ENCODE measurements at regions not wholly inside any gene's neighbourhood (a gene's known extent, or its start where the extent isn't known, plus 50 kb on each side); places are given as distances from the start of the nearest gene placed in this dataset.
"Not testable (repeated sequence)": the region's sequence is repeated elsewhere in the genome, so short reads cannot be mapped to it uniquely, and the experiment has no call there.

DNA sequence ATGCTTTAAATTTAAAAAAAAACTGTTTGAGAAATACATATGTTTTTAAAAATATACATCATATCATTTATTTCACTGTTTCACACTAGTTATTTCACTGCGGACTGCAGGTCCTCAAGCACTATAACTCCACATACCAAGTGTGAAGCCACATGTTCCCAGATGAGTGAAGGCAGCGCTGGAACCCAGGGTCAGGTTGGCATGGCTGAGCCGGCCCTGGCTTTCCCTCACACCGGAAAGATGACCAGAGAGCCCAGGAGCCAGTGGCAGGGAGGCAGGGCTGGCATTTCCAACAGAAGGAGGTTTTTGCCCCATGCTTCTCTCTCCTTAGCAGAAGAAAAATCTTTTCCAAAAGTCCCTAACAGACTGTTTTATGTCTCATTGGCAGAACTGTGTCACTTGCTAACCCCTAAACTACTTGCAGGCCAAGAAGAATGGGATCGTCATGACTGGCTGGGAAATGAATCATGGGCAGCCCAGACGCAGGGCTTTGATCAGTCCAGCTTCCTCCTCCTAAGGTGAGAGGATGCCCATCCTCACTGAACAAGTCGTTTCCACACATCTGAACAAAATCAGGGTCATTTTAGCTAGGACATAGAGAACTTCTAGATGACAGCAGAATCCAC is 287.6 kb upstream of the HNRNPA3 start:
- Histone ChIP-seq H3K9ac (ENCODE audit: low read depth in 1 of 2, low read length in 2 of 2) (no peak overlapping the region), H3K4me3 (ENCODE audit: low read length in 2 of 2) (no peak overlapping the region), H3K4me1 (ENCODE audit: control insufficient read depth in 2 of 2, insufficient read depth in 2 of 2, low read length in 2 of 2) (no peaks in the 10 kb centered on the region), H3K9me3 (ENCODE audit: control insufficient read depth in 2 of 2, low read length in 2 of 2) (no peaks in the 10 kb centered on the region), H3K36me3 (ENCODE audit: control insufficient read depth in 2 of 2, insufficient read depth in 2 of 2, low read length in 2 of 2) (no peaks in the 10 kb centered on the region), H3K27ac (ENCODE audit: low read depth in 2 of 2, low read length in 2 of 2) (no peak overlapping the region), H3K27me3 (ENCODE audit: control insufficient read depth in 2 of 2, insufficient read depth in 2 of 2, low read length in 2 of 2) (peaks cover 0 to 2% of the 10 kb centered on the region in 2 donors)

GRCh38 chr2:176926453-176926852 is 286.1 kb upstream of the HNRNPA3 start:
- H3K4me3 ChIP-seq (ENCODE audit: low read length in 2 of 2), result no peak overlapping the region
- no peaks in the 10 kb centered on the region for H3K9me3 ChIP-seq (ENCODE audit: control insufficient read depth in 2 of 2, low read length in 2 of 2)
- no peak overlapping the region for H3K27ac ChIP-seq (ENCODE audit: low read depth in 2 of 2, low read length in 2 of 2)
- no peaks in the 10 kb centered on the region for H3K27me3 ChIP-seq (ENCODE audit: control insufficient read depth in 2 of 2, insufficient read depth in 2 of 2, low read length in 2 of 2)
- no peak overlapping the region for H3K9ac ChIP-seq (ENCODE audit: low read depth in 1 of 2, low read length in 2 of 2)
- H3K4me1 ChIP-seq (ENCODE audit: control insufficient read depth in 2 of 2, insufficient read depth in 2 of 2, low read length in 2 of 2), result no peaks in the 10 kb centered on the region
- H3K36me3 ChIP-seq (ENCODE audit: control insufficient read depth in 2 of 2, insufficient read depth in 2 of 2, low read length in 2 of 2), result no peaks in the 10 kb centered on the region

DNA sequence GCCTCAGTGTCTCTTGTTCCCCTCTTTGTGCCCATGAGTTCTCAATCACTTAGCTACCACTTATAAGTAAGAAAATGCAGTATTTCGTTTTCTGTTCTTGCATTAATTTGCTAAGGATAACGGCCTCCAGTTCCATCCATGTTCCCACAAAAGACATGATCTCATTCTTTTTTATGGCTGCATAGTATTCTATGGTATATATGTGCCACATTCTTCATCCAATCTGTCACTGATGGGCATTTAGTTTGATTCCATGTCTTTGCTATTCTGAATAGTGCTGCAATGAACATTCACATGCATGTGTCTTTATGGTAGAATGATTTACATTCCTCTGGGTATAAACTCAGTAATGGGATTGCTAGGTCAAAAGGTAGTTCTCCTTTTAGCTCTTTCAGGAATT is 283.2 kb upstream of the HNRNPA3 start:
- H3K9ac ChIP-seq (ENCODE audit: low read depth in 1 of 2, low read length in 2 of 2); H3K27me3 ChIP-seq (ENCODE audit: control insufficient read depth in 2 of 2, insufficient read depth in 2 of 2, low read length in 2 of 2); H3K4me3 ChIP-seq (ENCODE audit: low read length in 2 of 2); H3K36me3 ChIP-seq (ENCODE audit: control insufficient read depth in 2 of 2, insufficient read depth in 2 of 2, low read length in 2 of 2); H3K27ac ChIP-seq (ENCODE audit: low read depth in 2 of 2, low read length in 2 of 2); H3K9me3 ChIP-seq (ENCODE audit: control insufficient read depth in 2 of 2, low read length in 2 of 2); H3K4me1 ChIP-seq (ENCODE audit: control insufficient read depth in 2 of 2, insufficient read depth in 2 of 2, low read length in 2 of 2): not testable (repeated sequence)

GRCh38 chr2:176931588-176932563 is 280.7 kb upstream of the HNRNPA3 start:
- no peaks in the 10 kb centered on the region for H3K36me3 ChIP-seq (ENCODE audit: control insufficient read depth in 2 of 2, insufficient read depth in 2 of 2, low read length in 2 of 2)
- no peaks in the 10 kb centered on the region for H3K27me3 ChIP-seq (ENCODE audit: control insufficient read depth in 2 of 2, insufficient read depth in 2 of 2, low read length in 2 of 2)
- H3K9ac ChIP-seq (ENCODE audit: low read depth in 1 of 2, low read length in 2 of 2), result no peak overlapping the region
- H3K4me3 ChIP-seq (ENCODE audit: low read length in 2 of 2), result no peak overlapping the region
- no peak overlapping the region for H3K27ac ChIP-seq (ENCODE audit: low read depth in 2 of 2, low read length in 2 of 2)
- H3K4me1 ChIP-seq (ENCODE audit: control insufficient read depth in 2 of 2, insufficient read depth in 2 of 2, low read length in 2 of 2), result no peaks in the 10 kb centered on the region
- no peaks in the 10 kb centered on the region for H3K9me3 ChIP-seq (ENCODE audit: control insufficient read depth in 2 of 2, low read length in 2 of 2)

DNA sequence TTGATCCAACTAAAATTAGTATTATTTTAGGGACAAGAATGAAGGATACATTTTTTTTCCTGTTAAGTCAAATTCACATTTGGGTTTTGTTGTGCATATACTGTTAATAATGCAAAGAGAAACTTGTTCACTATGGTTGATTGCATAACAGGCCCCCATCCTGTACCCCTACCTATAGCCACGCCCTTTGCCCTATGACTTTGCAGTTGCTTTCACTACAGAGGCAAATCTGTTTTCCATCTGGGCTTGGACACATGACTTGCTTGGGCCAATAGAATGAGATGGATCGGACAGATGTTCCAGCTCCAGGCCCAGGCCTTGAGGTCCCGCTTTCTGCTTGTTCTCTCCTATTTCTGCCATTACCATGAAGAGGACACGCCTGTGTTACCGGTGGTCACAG is 278.5 kb upstream of the HNRNPA3 start:
- Histone ChIP-seq H3K4me3 (ENCODE audit: low read length in 2 of 2) (no peak overlapping the region), H3K27me3 (ENCODE audit: control insufficient read depth in 2 of 2, insufficient read depth in 2 of 2, low read length in 2 of 2) (no peaks in the 10 kb centered on the region), H3K27ac (ENCODE audit: low read depth in 2 of 2, low read length in 2 of 2) (no peak overlapping the region), H3K9me3 (ENCODE audit: control insufficient read depth in 2 of 2, low read length in 2 of 2) (no peaks in the 10 kb centered on the region), H3K9ac (ENCODE audit: low read depth in 1 of 2, low read length in 2 of 2) (no peak overlapping the region), H3K4me1 (ENCODE audit: control insufficient read depth in 2 of 2, insufficient read depth in 2 of 2, low read length in 2 of 2) (no peaks in the 10 kb centered on the region), H3K36me3 (ENCODE audit: control insufficient read depth in 2 of 2, insufficient read depth in 2 of 2, low read length in 2 of 2) (no peaks in the 10 kb centered on the region)

DNA sequence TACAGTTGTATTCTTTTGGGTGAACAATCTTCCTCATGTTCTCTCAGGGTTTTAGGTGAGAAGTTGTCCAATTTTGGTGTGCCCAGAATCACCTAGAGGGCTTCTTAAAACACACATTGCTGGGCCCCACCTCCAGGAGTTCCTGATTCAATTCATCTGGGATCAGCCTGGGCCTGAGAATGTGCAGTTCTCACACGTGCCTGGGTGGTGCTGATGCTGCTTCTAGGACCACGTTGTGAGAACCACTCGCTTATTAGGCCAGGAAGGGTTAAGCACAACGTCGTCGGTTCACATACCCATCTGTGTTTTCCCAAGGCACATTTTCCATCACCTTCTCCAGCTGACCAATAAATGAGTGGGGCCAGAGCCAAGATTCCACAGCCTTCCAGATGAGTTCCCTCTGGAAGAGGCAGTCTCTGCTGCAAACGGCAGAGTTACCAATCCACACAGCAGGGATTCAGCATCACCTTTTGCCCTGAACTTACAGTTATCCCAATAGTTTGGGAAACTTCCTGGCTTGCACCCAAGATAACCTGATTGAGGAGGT is 277.7 kb upstream of the HNRNPA3 start:
- H3K27me3 ChIP-seq (ENCODE audit: control insufficient read depth in 2 of 2, insufficient read depth in 2 of 2, low read length in 2 of 2), result no peaks in the 10 kb centered on the region
- H3K36me3 ChIP-seq (ENCODE audit: control insufficient read depth in 2 of 2, insufficient read depth in 2 of 2, low read length in 2 of 2), result no peaks in the 10 kb centered on the region
- no peak overlapping the region for H3K27ac ChIP-seq (ENCODE audit: low read depth in 2 of 2, low read length in 2 of 2)
- H3K9ac ChIP-seq (ENCODE audit: low read depth in 1 of 2, low read length in 2 of 2), result no peak overlapping the region
- no peak overlapping the region for H3K4me3 ChIP-seq (ENCODE audit: low read length in 2 of 2)
- H3K4me1 ChIP-seq (ENCODE audit: control insufficient read depth in 2 of 2, insufficient read depth in 2 of 2, low read length in 2 of 2), result no peaks in the 10 kb centered on the region
- H3K9me3 ChIP-seq (ENCODE audit: control insufficient read depth in 2 of 2, low read length in 2 of 2), result no peaks in the 10 kb centered on the region

- Histone ChIP-seq H3K4me3 (ENCODE audit: low read length in 2 of 2) (no peak overlapping the region), H3K4me1 (ENCODE audit: control insufficient read depth in 2 of 2, insufficient read depth in 2 of 2, low read length in 2 of 2) (no peaks in the 10 kb centered on the region), H3K27me3 (ENCODE audit: control insufficient read depth in 2 of 2, insufficient read depth in 2 of 2, low read length in 2 of 2) (no peaks in the 10 kb centered on the region), H3K9me3 (ENCODE audit: control insufficient read depth in 2 of 2, low read length in 2 of 2) (no peaks in the 10 kb centered on the region), H3K9ac (ENCODE audit: low read depth in 1 of 2, low read length in 2 of 2) (no peak overlapping the region), H3K27ac (ENCODE audit: low read depth in 2 of 2, low read length in 2 of 2) (no peak overlapping the region), H3K36me3 (ENCODE audit: control insufficient read depth in 2 of 2, insufficient read depth in 2 of 2, low read length in 2 of 2) (no peaks in the 10 kb centered on the region)
These were observed 277.0 kb upstream of the HNRNPA3 start for GRCh38 chr2:176935543-176936102.

- Histone ChIP-seq H3K4me1 (ENCODE audit: control insufficient read depth in 2 of 2, insufficient read depth in 2 of 2, low read length in 2 of 2) (no peaks in the 10 kb centered on the region), H3K4me3 (ENCODE audit: low read length in 2 of 2) (no peak overlapping the region), H3K27ac (ENCODE audit: low read depth in 2 of 2, low read length in 2 of 2) (no peak overlapping the region), H3K27me3 (ENCODE audit: control insufficient read depth in 2 of 2, insufficient read depth in 2 of 2, low read length in 2 of 2) (no peaks in the 10 kb centered on the region), H3K36me3 (ENCODE audit: control insufficient read depth in 2 of 2, insufficient read depth in 2 of 2, low read length in 2 of 2) (no peaks in the 10 kb centered on the region), H3K9me3 (ENCODE audit: control insufficient read depth in 2 of 2, low read length in 2 of 2) (no peaks in the 10 kb centered on the region), H3K9ac (ENCODE audit: low read depth in 1 of 2, low read length in 2 of 2) (no peak overlapping the region)
These were observed 276.2 kb upstream of the HNRNPA3 start for GRCh38 chr2:176936410-176936809.

- Histone ChIP-seq H3K4me3 (ENCODE audit: low read length in 2 of 2) (no peak overlapping the region), H3K9me3 (ENCODE audit: control insufficient read depth in 2 of 2, low read length in 2 of 2) (no peaks in the 10 kb centered on the region), H3K27me3 (ENCODE audit: control insufficient read depth in 2 of 2, insufficient read depth in 2 of 2, low read length in 2 of 2) (no peaks in the 10 kb centered on the region), H3K9ac (ENCODE audit: low read depth in 1 of 2, low read length in 2 of 2) (no peak overlapping the region), H3K4me1 (ENCODE audit: control insufficient read depth in 2 of 2, insufficient read depth in 2 of 2, low read length in 2 of 2) (no peaks in the 10 kb centered on the region), H3K36me3 (ENCODE audit: control insufficient read depth in 2 of 2, insufficient read depth in 2 of 2, low read length in 2 of 2) (no peaks in the 10 kb centered on the region), H3K27ac (ENCODE audit: low read depth in 2 of 2, low read length in 2 of 2) (no peak overlapping the region)
These were observed 267.6 kb upstream of the HNRNPA3 start for GRCh38 chr2:176944998-176945397.

- H3K9ac ChIP-seq (ENCODE audit: low read depth in 1 of 2, low read length in 2 of 2), result no peak overlapping the region
- no peaks in the 10 kb centered on the region for H3K27me3 ChIP-seq (ENCODE audit: control insufficient read depth in 2 of 2, insufficient read depth in 2 of 2, low read length in 2 of 2)
- no peaks in the 10 kb centered on the region for H3K4me1 ChIP-seq (ENCODE audit: control insufficient read depth in 2 of 2, insufficient read depth in 2 of 2, low read length in 2 of 2)
- no peak overlapping the region for H3K27ac ChIP-seq (ENCODE audit: low read depth in 2 of 2, low read length in 2 of 2)
- no peaks in the 10 kb centered on the region for H3K9me3 ChIP-seq (ENCODE audit: control insufficient read depth in 2 of 2, low read length in 2 of 2)
- H3K4me3 ChIP-seq (ENCODE audit: low read length in 2 of 2), result no peak overlapping the region
- no peaks in the 10 kb centered on the region for H3K36me3 ChIP-seq (ENCODE audit: control insufficient read depth in 2 of 2, insufficient read depth in 2 of 2, low read length in 2 of 2)
These were observed 264.8 kb upstream of the HNRNPA3 start for GRCh38 chr2:176947754-176948153.
